Neural cell (in vitro differentiated cells): ENCODE measurements at regions not wholly inside any gene's neighbourhood (a gene's known extent, or its start where the extent isn't known, plus 50 kb on each side); places are given as distances from the start of the nearest gene placed in this dataset.

ENCODE experiments used
- H2AFZ ChIP-seq: fragments of 200-600, 300-800 bp; sonication (generic), shearing (Covaris generic); 2 replicates; pipeline ENCODE4 v1.6.0; 2014; ENCODE audit warnings: low read depth, mild to moderate bottlenecking, antibody characterized with exemption, low read length, moderate library complexity
- H3F3A ChIP-seq: fragments of 200-600 bp; shearing (Covaris generic); 2 replicates; pipeline ENCODE4 v1.6.1; 2016; ENCODE audit warnings: mild to moderate bottlenecking, moderate library complexity, mixed read lengths, antibody characterized with exemption, low read length; ENCODE audit not compliant: insufficient read depth, poor library complexity, severe bottlenecking
- H3K27ac ChIP-seq: fragments of 200-600, 300-800 bp; sonication (generic), shearing (Covaris generic); 2 replicates; pipeline ENCODE4 v1.5.1; 2014; ENCODE audit warnings: mild to moderate bottlenecking, low read length, moderate library complexity
- H3K27me3 ChIP-seq: fragments of 300-800, 200-600 bp; sonication (generic), shearing (Covaris generic); 2 replicates; pipeline ENCODE4 v1.6.0; 2014; ENCODE audit warnings: mild to moderate bottlenecking, low read depth, low read length, moderate library complexity; ENCODE audit not compliant: insufficient read depth
- H3K36me3 ChIP-seq: fragments of 300-800, 200-600 bp; sonication (generic), shearing (Covaris generic); 2 replicates; pipeline ENCODE4 v1.5.1; 2014; ENCODE audit warnings: mild to moderate bottlenecking, antibody characterized with exemption, low read length, moderate library complexity; ENCODE audit not compliant: insufficient read depth
- H3K4me2 ChIP-seq: fragments of 300-800, 200-600 bp; sonication (generic), shearing (Covaris generic); 2 replicates; pipeline ENCODE4 v1.6.0; 2014; ENCODE audit warnings: mild to moderate bottlenecking, low read length
- H3K4me3 ChIP-seq: fragments of 300-800, 200-600 bp; sonication (generic), shearing (Covaris generic); 2 replicates; pipeline ENCODE4 v1.5.1; 2014; ENCODE audit warnings: mild to moderate bottlenecking, low read length, moderate library complexity
- H3K79me2 ChIP-seq: fragments of 200-600 bp; shearing (Covaris generic); replicated peaks from 2 replicates; pipeline ENCODE4 v1.6.0; 2014; ENCODE audit warnings: mild to moderate bottlenecking, low read length, moderate library complexity; ENCODE audit not compliant: insufficient read depth
- H3K9ac ChIP-seq: fragments of 300-800, 200-600 bp; sonication (generic), shearing (Covaris generic); 2 replicates; pipeline ENCODE4 v1.6.1; 2016; ENCODE audit warnings: mild to moderate bottlenecking, low read length, mixed read lengths
- H3K9me2 ChIP-seq: fragments of 200-600 bp; shearing (Covaris generic); 2 replicates; pipeline ENCODE4 v1.6.1; 2016; ENCODE audit warnings: mild to moderate bottlenecking, low read length, mixed read lengths; ENCODE audit not compliant: insufficient read depth
- H3K9me3 ChIP-seq: fragments of 200-600, 300-800 bp; sonication (generic), shearing (Covaris generic); 2 replicates; pipeline ENCODE4 v1.6.1; 2016; ENCODE audit warnings: mild to moderate bottlenecking, mixed run types, low read length, moderate library complexity, mixed read lengths
- H4K20me1 ChIP-seq: fragments of 200-600 bp; shearing (Covaris generic); 2 replicates; pipeline ENCODE4 v1.6.1; 2016; ENCODE audit warnings: mild to moderate bottlenecking, mixed run types; ENCODE audit not compliant: insufficient read depth
- CTCF ChIP-seq: fragments of 450-650 bp; IDR thresholded peaks from 2 replicates; pipeline ENCODE4 v1.5.1; 2014; ENCODE audit warnings: antibody characterized with exemption, mild to moderate bottlenecking, moderate library complexity; ENCODE audit not compliant: poor library complexity, severe bottlenecking
- EP300 ChIP-seq: fragments of 450-650 bp; conservative IDR thresholded peaks from 2 replicates; pipeline ENCODE4 v1.6.1; 2014; ENCODE audit warnings: antibody characterized with exemption, mild to moderate bottlenecking, moderate library complexity; ENCODE audit not compliant: poor library complexity, severe bottlenecking
- EZH2 ChIP-seq: fragments of 200-600, 300-800 bp; shearing (Covaris generic), sonication (generic); IDR thresholded peaks from 2 replicates; pipeline ENCODE4 v1.6.1; 2014; ENCODE audit warnings: antibody characterized with exemption, low read length, borderline replicate concordance, mild to moderate bottlenecking; ENCODE audit not compliant: insufficient read depth, poor library complexity, severe bottlenecking
- MXI1 ChIP-seq: fragments of 450-650 bp; conservative IDR thresholded peaks from 2 replicates; pipeline ENCODE4 v1.6.1; 2014; ENCODE audit warnings: antibody characterized with exemption, mild to moderate bottlenecking; ENCODE audit not compliant: poor library complexity, severe bottlenecking
- POLR2AphosphoS5 ChIP-seq: IDR thresholded peaks from 2 replicates; pipeline ENCODE4 v1.6.1; 2012
- RAD21 ChIP-seq: fragments of 450-650 bp; conservative IDR thresholded peaks from 2 replicates; pipeline ENCODE4 v1.6.1; 2014; ENCODE audit warnings: antibody characterized with exemption, mild to moderate bottlenecking, moderate library complexity
- REST ChIP-seq: IDR thresholded peaks from 2 replicates; pipeline ENCODE4 v1.6.1; 2012; ENCODE audit warnings: borderline replicate concordance
- SMC3 ChIP-seq: fragments of 450-650 bp; conservative IDR thresholded peaks from 2 replicates; pipeline ENCODE4 v1.6.1; 2014; ENCODE audit warnings: antibody characterized with exemption, mild to moderate bottlenecking, moderate library complexity; ENCODE audit not compliant: poor library complexity
- TAF1 ChIP-seq: IDR thresholded peaks from 2 replicates; pipeline ENCODE4 v1.6.1; 2012; ENCODE audit warnings: low read depth

DNA sequence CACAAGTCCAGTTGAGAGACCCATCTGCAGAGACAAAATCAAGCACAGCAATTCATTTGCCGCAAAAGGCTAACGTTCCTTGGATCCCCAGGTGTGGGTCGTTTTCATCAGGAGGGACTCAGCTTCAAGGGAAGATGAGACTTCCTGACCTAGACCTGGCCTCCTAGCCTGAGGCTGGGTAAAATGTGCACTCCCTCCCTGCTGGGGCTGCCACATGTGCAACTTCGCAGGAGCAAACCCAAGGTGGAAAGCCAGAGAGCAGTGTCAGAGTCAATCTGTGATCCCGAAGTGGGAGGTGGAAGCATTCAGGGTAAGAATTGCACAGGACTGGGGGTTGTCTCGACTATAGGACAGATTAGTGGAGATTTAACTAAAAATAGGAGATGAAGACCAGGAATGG is 164.7 kb upstream of the UMPS start:
- Histone ChIP-seq H3K36me3 (no peaks in the 10 kb centered on the region), H3F3A (no peaks in the 10 kb centered on the region), H3K9ac (no peak overlapping the region), H3K79me2 (no peaks in the 10 kb centered on the region), H3K9me2 (no peaks in the 10 kb centered on the region), H4K20me1 (no peaks in the 10 kb centered on the region), H3K4me3 (no peak overlapping the region), H2AFZ (no peak overlapping the region), H3K9me3 (no peaks in the 10 kb centered on the region), H3K27ac (no peak overlapping the region), H3K27me3 (no peaks in the 10 kb centered on the region), H3K4me2 (no peak overlapping the region)
- TF ChIP-seq EP300 = no peak
- no peak for TF ChIP-seq SMC3
- TF ChIP-seq EZH2 = no peak
- no peak for TF ChIP-seq RAD21
- no peak for TF ChIP-seq REST
- no peak for TF ChIP-seq MXI1
- TF ChIP-seq TAF1 = no peak
- TF ChIP-seq POLR2AphosphoS5 = no peak
- no peak for TF ChIP-seq CTCF

- H4K20me1 ChIP-seq = no peaks in the 10 kb centered on the region
- H2AFZ ChIP-seq = no peak overlapping the region
- H3K4me3 ChIP-seq = no peak overlapping the region
- no peaks in the 10 kb centered on the region for H3K79me2 ChIP-seq
- no peak overlapping the region for H3K27ac ChIP-seq
- no peaks in the 10 kb centered on the region for H3K9me3 ChIP-seq
- no peaks in the 10 kb centered on the region for H3K27me3 ChIP-seq
- no peaks in the 10 kb centered on the region for H3K36me3 ChIP-seq
- H3K4me2 ChIP-seq = no peak overlapping the region
- H3F3A ChIP-seq = no peaks in the 10 kb centered on the region
- no peaks in the 10 kb centered on the region for H3K9me2 ChIP-seq
- H3K9ac ChIP-seq = no peak overlapping the region
- TF ChIP-seq TAF1 (no peak), POLR2AphosphoS5 (no peak), REST (no peak), EZH2 (no peak), MXI1 (no peak), CTCF (no peak)
Observed at GRCh38 chr3:124566701-124567100, 163.6 kb upstream of the UMPS start.
